Mesothelial cell of epicardium (in vitro differentiated cells): ENCODE measurements at regions not wholly inside any gene's neighbourhood (a gene's known extent, or its start where the extent isn't known, plus 50 kb on each side); places are given as distances from the start of the nearest gene placed in this dataset.

Source experiments
- DNase-seq, 2 experiments: peaks; one replicate each; pipeline ENCODE4 v3.0.0; 2021; ENCODE audit warnings: low spot score in 2 of 2; ENCODE audit not compliant: unreplicated experiment in 2 of 2
- H3K27ac Mint-ChIP-seq: 2 replicates; pipeline ENCODE4 v1.8.0; 2021; ENCODE audit warnings: mixed read lengths
- H3K27me3 Mint-ChIP-seq: 2 replicates; pipeline ENCODE4 v1.8.0; 2021; ENCODE audit warnings: low read depth, mixed read lengths
- H3K36me3 Mint-ChIP-seq: 2 replicates; pipeline ENCODE4 v1.8.0; 2021; ENCODE audit warnings: mixed read lengths
- H3K4me1 Mint-ChIP-seq: 2 replicates; pipeline ENCODE4 v1.8.0; 2021; ENCODE audit warnings: mixed read lengths
- H3K4me3 Mint-ChIP-seq: 2 replicates; pipeline ENCODE4 v1.8.0; 2021; ENCODE audit warnings: mild to moderate bottlenecking, moderate library complexity, mixed read lengths
- H3K9me3 Mint-ChIP-seq: 2 replicates; pipeline ENCODE4 v1.8.0; 2021; ENCODE audit warnings: mixed read lengths
- TF ChIP-seq, protein P1 (sequence below): fragments of 200-600 bp; sonication (generic); IDR thresholded peaks from one replicate; pipeline ENCODE4 v1.5.0; 2021; ENCODE audit warnings: antibody characterized with exemption; ENCODE audit not compliant: unreplicated experiment

DNA sequence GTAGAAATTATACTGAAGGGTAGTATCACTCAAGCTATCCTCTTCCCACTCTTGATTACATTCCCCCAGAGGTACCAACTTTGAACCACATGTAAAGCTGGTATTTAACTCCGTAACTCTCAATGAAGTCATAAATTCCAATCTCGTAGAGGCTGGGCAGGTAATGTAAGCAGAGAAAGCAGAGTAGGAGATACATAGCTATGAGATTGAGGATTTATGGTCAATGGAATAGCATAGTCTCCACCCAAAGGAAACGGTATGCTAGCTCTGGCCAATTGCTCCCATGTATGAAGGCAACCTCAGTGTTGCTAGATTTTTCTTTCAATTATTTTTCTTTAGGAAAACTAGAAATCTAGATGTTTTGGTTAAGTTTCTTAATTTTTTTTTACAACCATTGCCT is 163.1 kb upstream of the NRIP1 start:
- Mint-ChIP-seq H3K4me1 (peaks cover 3% of the 10 kb centered on the region), H3K4me3 (no peak overlapping the region), H3K27ac (no peak overlapping the region), H3K9me3 (peaks cover 14% of the 10 kb centered on the region), H3K36me3 (no peaks in the 10 kb centered on the region), H3K27me3 (no peaks in the 10 kb centered on the region)
- no peak for DNase-seq
- TF ChIP-seq, protein P1, sequence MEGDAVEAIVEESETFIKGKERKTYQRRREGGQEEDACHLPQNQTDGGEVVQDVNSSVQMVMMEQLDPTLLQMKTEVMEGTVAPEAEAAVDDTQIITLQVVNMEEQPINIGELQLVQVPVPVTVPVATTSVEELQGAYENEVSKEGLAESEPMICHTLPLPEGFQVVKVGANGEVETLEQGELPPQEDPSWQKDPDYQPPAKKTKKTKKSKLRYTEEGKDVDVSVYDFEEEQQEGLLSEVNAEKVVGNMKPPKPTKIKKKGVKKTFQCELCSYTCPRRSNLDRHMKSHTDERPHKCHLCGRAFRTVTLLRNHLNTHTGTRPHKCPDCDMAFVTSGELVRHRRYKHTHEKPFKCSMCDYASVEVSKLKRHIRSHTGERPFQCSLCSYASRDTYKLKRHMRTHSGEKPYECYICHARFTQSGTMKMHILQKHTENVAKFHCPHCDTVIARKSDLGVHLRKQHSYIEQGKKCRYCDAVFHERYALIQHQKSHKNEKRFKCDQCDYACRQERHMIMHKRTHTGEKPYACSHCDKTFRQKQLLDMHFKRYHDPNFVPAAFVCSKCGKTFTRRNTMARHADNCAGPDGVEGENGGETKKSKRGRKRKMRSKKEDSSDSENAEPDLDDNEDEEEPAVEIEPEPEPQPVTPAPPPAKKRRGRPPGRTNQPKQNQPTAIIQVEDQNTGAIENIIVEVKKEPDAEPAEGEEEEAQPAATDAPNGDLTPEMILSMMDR: no peak

- Mint-ChIP-seq H3K27ac (no peak overlapping the region), H3K27me3 (no peaks in the 10 kb centered on the region), H3K4me3 (no peak overlapping the region), H3K9me3 (peaks cover 11% of the 10 kb centered on the region), H3K4me1 (peaks cover 2% of the 10 kb centered on the region), H3K36me3 (no peaks in the 10 kb centered on the region)
- TF ChIP-seq, protein P1: no peak
- no peak for DNase-seq
Measured at GRCh38 chr21:15229390-15229789, 164.6 kb upstream of the NRIP1 start.

DNA sequence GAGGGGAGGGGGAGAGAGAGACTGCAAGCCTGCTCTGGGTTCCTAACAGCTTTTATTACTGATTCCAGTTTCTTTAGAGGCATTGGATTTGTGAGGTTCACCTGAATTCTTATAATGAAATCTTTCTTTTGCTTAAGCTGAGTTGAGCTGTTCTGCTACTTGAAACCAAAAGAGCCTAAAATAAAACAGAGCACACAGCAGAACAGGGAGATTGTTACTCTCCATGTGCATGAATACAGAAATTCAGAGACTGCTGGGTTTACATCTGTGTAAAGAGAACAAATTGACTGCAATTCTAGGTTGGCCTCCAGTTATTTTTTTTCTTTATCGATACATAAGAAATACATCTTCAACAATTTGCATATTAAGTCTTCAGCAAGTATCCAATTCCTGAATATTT is 168.8 kb upstream of the NRIP1 start:
- Mint-ChIP-seq H3K4me1 (peaks cover 2% of the 10 kb centered on the region), H3K4me3 (no peak overlapping the region), H3K27me3 (no peaks in the 10 kb centered on the region), H3K36me3 (no peaks in the 10 kb centered on the region), H3K9me3 (peaks cover 14% of the 10 kb centered on the region), H3K27ac (no peak overlapping the region)
- DNase-seq: no peak
- TF ChIP-seq, protein P1: no peak

DNA sequence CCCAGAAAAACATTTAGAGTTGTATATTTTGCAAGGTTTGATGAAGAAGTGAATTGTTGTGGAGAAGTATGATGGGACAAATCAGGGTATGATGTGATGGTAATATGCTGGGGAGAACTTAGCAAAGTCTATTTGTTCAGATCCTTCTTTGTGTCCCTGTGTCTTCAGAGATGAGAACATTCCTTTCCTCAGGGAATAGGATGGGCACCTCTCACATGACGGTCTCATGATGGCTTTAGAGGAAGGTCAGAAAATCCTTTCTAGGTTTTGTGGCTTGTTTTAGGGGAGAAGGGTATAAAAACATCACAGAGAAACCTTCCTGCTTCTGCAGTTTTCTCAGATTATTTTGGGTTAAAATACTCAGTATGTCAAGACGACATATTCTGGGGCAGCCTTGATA is 171.3 kb upstream of the NRIP1 start:
- Mint-ChIP-seq H3K4me3 (no peak overlapping the region), H3K27ac (no peak overlapping the region), H3K9me3 (peaks cover 7% of the 10 kb centered on the region), H3K36me3 (no peaks in the 10 kb centered on the region), H3K27me3 (no peaks in the 10 kb centered on the region), H3K4me1 (peaks cover 14% of the 10 kb centered on the region)
- TF ChIP-seq, protein P1: no peak
- DNase-seq: no peak

DNA sequence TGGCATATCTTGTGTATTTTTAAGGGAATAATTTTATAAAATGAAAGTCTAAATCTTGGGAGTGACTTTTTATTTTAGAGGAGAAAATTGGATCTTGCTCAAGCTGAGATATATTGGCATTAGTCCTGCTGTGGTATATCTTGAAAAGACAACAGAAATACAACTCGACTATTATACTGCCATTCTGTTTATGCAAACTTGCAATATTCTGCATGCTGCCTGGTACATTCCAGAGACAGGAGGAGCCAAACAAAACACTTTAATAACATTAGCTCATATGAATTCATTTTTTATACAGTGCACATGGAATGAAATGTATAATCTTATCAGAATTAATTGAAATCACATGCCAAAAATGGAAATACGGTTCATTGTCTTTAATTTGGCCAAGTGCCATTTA is 176.0 kb upstream of the NRIP1 start:
- no peak overlapping the region for H3K4me3 Mint-ChIP-seq
- H3K9me3 Mint-ChIP-seq: no peaks in the 10 kb centered on the region
- H3K27me3 Mint-ChIP-seq: no peaks in the 10 kb centered on the region
- H3K27ac Mint-ChIP-seq: no peak overlapping the region
- no peaks in the 10 kb centered on the region for H3K36me3 Mint-ChIP-seq
- TF ChIP-seq, protein P1: no peak
- H3K4me1 Mint-ChIP-seq: peaks cover 16% of the 10 kb centered on the region
- DNase-seq: no peak

- Mint-ChIP-seq H3K36me3 (no peaks in the 10 kb centered on the region), H3K27ac (no peak overlapping the region), H3K4me1 (peaks cover 23% of the 10 kb centered on the region), H3K9me3 (no peaks in the 10 kb centered on the region), H3K4me3 (no peak overlapping the region), H3K27me3 (no peaks in the 10 kb centered on the region)
- TF ChIP-seq, protein P1: no peak
- no peak for DNase-seq
Measured at GRCh38 chr21:15241997-15242736, 177.4 kb upstream of the NRIP1 start.
